Lower leg skin (tissue), 3 donors: ENCODE measurements at regions not wholly inside any gene's neighbourhood (a gene's known extent, or its start where the extent isn't known, plus 50 kb on each side); places are given as distances from the start of the nearest gene placed in this dataset.

Experiments used
- POLR2A ChIP-seq, 2 donors: fragments of 450-650 bp; IDR thresholded peaks; one replicate each; pipeline ENCODE4 v1.6.1; 2016 to 2017; ENCODE audit warnings: antibody characterized with exemption in 2 of 2, mild to moderate bottlenecking in 1 of 2, moderate library complexity in 1 of 2
- TF ChIP-seq, protein P1 (sequence below), 3 donors: fragments of 450-650 bp; IDR thresholded peaks; one replicate each; pipeline ENCODE4 v1.5.1; 2016; ENCODE audit warnings: antibody characterized with exemption in 3 of 3, mild to moderate bottlenecking in 3 of 3, moderate library complexity in 2 of 3

DNA sequence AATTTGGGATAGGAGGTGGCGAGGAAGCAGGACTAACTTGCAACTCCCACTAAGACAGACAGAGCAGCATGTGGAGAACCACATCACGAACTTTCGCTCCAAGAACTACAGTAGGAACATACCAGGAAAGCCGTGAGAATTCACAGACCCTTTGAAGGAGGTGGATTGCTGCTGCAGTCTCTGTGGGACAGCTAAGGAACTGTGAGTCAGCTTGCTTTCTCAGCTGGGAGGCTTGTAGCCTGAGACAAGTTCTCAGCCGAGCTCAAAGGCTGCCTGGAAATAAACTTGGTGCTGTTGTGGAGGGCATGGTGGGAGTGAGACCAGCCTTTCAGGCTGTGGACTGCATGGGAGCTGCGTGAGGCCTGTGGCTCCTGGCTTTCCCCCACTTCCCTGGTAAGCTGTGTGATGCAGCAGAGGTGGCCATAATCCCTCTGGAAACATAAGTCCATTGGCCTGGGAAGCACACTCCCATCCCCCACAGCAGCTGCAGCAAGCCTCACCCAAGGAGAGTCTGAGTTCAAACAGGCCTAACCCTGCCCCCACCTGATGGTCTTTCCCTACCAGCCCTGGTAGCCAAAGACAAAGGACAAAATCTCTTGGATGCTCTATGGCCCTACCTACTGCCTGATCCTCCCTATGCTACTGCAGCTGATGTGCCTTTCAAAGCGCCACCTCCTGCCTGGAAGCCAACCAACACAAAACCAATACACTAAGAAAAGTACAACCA lies 441.1 kb upstream of the HTR2A start:
- TF ChIP-seq, protein P1, sequence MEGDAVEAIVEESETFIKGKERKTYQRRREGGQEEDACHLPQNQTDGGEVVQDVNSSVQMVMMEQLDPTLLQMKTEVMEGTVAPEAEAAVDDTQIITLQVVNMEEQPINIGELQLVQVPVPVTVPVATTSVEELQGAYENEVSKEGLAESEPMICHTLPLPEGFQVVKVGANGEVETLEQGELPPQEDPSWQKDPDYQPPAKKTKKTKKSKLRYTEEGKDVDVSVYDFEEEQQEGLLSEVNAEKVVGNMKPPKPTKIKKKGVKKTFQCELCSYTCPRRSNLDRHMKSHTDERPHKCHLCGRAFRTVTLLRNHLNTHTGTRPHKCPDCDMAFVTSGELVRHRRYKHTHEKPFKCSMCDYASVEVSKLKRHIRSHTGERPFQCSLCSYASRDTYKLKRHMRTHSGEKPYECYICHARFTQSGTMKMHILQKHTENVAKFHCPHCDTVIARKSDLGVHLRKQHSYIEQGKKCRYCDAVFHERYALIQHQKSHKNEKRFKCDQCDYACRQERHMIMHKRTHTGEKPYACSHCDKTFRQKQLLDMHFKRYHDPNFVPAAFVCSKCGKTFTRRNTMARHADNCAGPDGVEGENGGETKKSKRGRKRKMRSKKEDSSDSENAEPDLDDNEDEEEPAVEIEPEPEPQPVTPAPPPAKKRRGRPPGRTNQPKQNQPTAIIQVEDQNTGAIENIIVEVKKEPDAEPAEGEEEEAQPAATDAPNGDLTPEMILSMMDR (IDR thresholded peaks at IDR 0.05), result no peak
- no peak for TF ChIP-seq POLR2A (IDR thresholded peaks at IDR 0.05)
